ENCODE measurements at regions not wholly inside any gene's neighbourhood (a gene's known extent, or its start where the extent isn't known, plus 50 kb on each side); places are given as distances from the start of the nearest gene placed in this dataset.
"Not testable (repeated sequence)": the region's sequence is repeated elsewhere in the genome, so short reads cannot be mapped to it uniquely, and the experiment has no call there.

DNA sequence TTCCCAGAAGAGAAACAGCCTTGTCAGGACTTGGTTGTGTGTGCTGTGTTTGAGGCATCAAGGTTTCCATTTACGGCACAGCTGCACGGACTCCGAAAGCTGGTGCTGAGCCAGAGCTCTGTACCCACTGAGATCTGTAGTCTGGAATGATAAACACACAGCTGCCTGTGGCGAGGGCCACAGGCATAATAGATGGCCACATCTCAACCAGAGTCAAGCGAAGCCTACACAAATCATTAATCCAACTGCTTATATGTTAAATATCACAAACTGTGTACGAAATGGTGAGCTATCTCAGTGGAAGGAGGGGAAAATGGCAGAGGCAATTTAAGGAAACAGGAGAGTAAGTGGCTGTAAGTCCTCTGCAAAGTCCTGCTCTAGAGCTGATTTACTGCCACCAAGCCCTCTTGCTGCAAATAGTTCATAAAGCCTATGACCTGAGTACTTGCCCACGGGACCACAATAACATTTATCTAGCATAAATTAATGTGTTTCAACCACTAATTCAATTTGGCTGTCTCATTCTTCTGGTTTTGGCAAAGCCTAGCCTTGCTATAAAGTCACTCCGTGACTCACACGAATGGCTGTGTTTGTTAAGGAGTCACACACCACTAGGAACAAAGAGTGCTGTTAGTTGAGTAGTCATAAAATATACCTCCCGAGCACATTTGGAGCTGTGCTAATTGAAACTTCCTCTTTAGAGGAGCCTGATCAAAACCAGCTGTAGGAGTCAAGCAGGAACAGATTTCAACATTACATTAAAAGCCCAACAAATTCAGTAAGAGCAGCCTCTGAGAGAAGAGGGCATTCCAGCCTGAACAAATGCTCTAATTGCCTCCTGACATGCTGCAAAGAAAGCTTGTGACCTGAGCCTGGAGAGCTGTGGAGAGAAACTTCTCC, 738.6 kb upstream of the ZNF608 start:
- in situ Hi-C loops (cut with HindIII; ENCODE audit: low pct_unique_long_range_greater_than_20kb, low sequenced_read_pairs) = no loop called here
- peak; percentile 95 for DNase-seq (ENCODE audit: low read depth, low spot score)

DNA sequence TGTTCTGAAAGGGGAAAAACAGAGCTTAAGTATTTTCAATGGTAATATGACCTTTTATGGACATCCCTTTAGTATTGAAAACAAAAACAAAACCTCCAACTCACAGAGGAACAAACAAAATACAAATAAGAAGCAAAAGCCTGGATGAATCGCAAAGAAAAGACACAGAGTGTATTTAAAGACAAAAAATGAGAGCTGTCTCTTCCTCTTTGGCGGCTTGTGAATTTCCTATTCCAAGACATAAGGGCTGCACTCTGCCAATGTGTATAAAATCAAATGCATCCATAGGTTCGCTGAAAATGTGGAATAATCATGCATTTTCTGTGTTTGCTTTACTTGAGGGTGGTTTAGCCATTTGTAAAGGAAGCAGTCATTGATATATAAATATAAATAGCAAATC, 739.3 kb upstream of the ZNF608 start:
- no peak for DNase-seq (ENCODE audit: low read depth, low spot score)
- in situ Hi-C loops (cut with HindIII; ENCODE audit: low pct_unique_long_range_greater_than_20kb, low sequenced_read_pairs) = no loop called here

DNA sequence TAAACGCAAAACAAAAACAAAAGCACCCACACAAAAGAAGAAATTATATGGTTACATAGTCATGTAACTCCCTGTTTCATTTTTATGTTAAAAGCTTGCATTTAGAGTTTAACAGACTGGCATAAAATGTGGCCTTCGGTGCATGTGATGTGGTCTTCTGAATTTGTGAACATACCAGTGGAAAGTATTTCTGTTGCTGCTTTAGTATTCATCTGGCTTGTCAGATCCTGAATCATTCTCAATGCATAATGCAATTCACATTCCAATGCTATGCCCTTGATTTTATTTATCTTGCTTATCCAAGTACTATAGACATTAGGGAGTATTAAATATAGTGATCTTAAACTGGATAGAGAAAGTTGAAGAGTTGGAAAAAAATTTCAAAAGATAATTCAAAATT, 740.2 kb upstream of the ZNF608 start:
- DNase-seq (ENCODE audit: low read depth, low spot score) = peak; percentile 20
- in situ Hi-C loops (cut with HindIII; ENCODE audit: low pct_unique_long_range_greater_than_20kb, low sequenced_read_pairs) = no loop called here

DNA sequence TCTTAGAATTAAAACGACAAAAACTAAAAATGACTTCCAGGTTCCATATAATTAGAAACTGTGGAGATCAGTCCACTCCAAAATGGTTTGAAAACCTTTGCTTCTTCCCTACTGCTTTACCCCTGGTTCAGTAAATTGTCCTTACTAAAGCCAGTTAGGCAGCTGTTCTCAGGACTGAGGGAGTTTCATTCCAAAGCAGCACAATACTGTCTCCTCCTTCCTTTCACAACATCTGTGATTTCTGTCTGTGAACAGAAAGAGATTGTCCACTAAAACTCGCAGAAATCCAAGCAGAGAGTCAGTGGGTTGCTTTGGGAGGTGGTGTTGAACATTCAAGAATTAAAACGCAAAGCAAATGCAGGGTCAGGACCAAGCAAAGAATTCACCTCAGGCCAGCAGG, 740.8 kb upstream of the ZNF608 start:
- in situ Hi-C loops (cut with HindIII; ENCODE audit: low pct_unique_long_range_greater_than_20kb, low sequenced_read_pairs) = no loop called here
- DNase-seq (ENCODE audit: low read depth, low spot score) = no peak

DNA sequence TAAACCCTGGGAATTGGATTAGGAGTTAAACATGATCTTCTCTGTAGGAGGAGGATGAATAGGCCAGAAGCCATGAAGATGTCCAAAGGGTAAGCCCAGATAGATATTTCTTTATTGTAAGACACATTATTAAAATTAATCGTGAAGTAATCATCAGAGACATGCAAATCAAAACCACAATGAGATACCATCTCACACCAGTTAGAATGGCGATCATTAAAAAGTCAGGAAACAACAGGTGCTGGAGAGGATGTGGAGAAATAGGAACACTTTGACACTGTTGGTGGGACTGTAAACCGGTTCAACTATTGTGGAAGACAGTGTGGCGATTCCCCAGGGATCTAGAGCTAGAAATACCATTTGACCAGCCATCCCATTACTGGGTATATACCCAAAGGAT, 741.2 kb upstream of the ZNF608 start:
- in situ Hi-C loops (cut with HindIII; ENCODE audit: low pct_unique_long_range_greater_than_20kb, low sequenced_read_pairs); DNase-seq (ENCODE audit: low read depth, low spot score): not testable (repeated sequence)

DNA sequence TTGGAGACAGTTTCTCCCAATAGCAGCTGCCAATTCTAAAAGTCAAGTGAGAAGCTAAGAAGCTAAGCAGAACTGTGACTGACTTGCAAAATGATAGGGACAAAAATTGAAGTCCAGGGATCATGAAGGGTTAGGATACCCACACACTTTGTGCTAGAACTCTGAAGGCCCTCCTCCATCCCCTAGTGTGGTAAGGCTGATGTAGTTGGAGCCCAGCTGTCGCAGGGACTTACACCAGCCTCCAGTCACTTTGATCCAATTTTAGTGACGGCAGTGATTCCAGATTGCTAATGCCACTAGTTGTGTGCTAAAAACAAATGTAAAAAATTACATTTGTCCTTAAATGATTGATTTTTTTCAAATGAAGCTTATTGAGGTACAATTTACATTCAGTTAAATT, 742.7 kb upstream of the ZNF608 start:
- in situ Hi-C loops (cut with HindIII; ENCODE audit: low pct_unique_long_range_greater_than_20kb, low sequenced_read_pairs) = no loop called here
- DNase-seq (ENCODE audit: low read depth, low spot score) = no peak

DNA sequence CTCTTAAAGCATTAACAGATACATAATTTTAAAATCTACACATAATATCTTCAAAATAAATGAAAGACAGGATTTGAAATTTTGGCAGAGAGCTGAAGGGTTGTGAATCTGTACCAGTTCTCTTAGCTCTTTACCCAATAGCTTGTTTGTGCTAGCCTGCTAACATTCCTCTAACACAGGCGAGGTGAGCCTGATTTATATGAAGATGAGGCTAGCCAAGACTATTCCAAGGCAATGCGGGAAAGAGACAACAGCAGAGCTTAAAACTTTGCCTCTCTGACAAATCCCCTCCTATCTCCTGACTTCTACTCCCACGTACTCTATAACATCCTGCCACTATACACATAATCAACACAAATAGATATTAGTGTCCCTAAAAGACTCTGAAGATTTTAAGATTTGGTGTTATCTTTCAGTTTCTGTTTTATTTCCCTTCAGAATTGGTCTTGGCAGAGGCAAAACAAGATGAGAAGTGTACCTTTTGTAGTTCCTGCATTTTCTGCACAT, 745.6 kb upstream of the ZNF608 start:
- in situ Hi-C loops (cut with HindIII; ENCODE audit: low pct_unique_long_range_greater_than_20kb, low sequenced_read_pairs) = no loop called here
- no peak for DNase-seq (ENCODE audit: low read depth, low spot score)

DNA sequence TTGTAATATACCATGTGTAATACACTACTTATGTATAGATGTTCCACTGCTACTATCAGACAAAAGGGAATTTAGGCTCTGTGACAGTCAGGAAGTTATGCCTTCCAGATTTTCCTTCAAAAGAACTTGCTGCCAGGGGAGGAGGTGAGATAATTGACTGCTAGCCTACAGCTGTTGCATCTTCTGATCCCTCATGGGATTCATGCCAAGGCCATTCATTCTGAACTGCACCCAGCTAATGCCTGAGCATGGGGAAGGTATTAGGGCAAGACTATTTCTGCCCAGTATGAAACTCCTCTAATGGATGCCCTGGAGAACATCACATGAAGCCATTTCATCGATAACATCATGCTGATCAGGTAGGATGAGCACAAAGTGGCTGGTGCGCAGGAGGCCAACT, 746.5 kb upstream of the ZNF608 start:
- in situ Hi-C loops (cut with HindIII; ENCODE audit: low pct_unique_long_range_greater_than_20kb, low sequenced_read_pairs) = no loop called here
- DNase-seq (ENCODE audit: low read depth, low spot score) = no peak

DNA sequence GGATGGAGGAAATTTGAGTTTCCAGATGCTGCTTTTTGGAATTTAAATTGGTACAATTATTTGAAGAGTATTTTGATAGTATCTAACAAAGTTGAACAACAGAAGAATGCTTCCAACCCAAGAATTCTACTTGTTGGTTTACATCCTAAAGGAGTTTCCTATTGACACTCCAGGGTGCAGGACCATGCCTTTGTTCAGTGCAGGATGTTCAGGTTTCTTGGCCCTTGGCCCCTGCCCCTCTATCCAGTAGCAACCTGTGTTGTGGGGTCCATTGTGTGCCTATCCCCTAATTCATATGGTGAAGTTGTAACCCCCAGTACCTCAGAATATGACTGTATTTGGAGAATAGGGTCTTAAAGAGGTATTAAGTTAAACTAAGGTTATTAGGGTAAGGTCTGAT, 750.0 kb upstream of the ZNF608 start:
- no peak for DNase-seq (ENCODE audit: low read depth, low spot score)
- in situ Hi-C loops (cut with HindIII; ENCODE audit: low pct_unique_long_range_greater_than_20kb, low sequenced_read_pairs) = no loop called here

DNA sequence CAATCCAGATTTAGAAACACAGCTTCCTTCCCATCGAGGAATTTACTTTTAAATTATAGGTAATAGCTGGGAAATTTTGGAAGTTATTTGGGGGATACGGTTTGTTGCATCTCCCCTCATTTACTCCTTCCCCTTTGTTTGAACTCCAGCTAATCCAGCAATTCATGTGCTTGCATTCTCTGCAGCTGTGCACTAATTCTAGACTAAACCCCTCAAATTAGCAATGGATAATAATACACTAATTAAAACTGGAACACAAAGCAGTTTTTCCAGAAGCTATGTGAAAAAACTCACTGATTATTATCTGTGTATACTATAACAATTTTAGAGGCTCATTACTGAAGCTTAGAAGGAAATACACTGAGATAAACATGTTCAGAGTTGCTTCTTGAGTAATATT, 751.2 kb upstream of the ZNF608 start:
- DNase-seq (ENCODE audit: low read depth, low spot score) = no peak
- in situ Hi-C loops (cut with HindIII; ENCODE audit: low pct_unique_long_range_greater_than_20kb, low sequenced_read_pairs) = no loop called here

DNA sequence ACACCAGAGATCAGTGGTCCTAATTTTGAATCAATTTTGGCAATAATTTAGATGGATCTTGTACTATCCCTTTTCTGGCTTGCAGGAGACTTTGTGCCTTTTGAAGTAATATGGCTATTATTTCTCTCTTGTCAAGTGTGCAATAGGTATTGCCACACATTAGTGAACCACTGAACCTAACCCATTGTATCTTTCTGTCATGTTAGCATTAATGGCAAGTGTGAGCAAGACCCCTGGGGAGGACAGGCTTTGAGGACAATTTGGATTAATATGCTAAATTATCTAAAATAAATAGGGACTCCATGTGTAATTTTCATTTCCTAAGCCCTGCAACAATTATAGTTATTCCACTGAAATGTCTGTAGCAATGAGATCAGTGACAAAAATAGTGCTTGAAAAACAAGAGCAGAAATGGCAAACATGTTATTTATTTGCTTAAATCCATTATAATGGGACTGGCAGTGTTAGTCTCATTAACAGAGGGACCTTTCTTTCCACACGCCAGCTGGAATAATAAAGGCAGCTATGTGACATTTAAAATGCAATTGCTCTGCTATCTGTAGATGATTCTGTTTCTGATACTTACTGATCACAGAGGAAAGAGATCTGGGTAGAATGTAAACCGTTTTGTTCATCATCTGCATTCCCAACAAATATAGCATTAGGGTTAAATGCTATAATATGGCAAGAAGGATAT, 753.3 kb upstream of the ZNF608 start:
- in situ Hi-C loops (cut with HindIII; ENCODE audit: low pct_unique_long_range_greater_than_20kb, low sequenced_read_pairs) = no loop called here
- DNase-seq (ENCODE audit: low read depth, low spot score) = peak; percentile 29

DNA sequence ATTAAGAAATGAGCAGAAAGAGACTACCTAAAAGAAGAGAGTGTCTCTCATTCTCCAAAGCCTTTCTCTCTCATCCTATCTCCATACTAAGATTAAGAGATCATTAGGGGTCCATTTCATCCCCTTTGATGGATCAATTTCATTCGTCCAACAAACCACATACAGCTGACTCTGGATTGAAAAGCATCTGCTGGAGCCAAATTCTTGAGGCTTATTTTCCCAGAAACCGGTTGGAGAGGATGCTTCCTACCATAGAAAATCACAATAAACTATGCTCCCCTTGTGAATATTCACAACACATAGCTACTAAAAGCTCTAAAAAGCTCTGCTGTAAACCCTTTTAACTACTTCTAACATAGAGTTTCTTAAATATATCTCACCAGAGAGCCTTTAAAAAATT, 755.0 kb upstream of the ZNF608 start:
- in situ Hi-C loops (cut with HindIII; ENCODE audit: low pct_unique_long_range_greater_than_20kb, low sequenced_read_pairs) = no loop called here
- no peak for DNase-seq (ENCODE audit: low read depth, low spot score)

DNA sequence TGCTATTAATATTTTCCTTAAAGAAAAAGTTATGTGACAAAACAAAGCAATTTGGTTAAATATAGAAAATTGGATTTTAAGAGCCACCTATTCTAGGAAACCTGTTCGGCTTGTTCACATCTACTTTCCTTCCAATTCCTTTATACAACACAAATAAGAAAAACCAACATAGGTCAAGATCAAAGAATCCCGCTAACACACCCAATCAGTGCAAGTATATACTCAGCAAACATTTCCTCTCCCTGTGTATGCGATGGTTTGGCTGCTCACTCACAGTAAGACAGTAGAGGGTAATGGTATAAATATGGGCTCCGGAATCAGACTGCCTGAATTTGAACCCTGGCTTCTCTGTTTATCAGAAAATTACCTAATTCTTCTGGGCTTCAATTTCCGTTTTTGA, 757.5 kb upstream of the ZNF608 start:
- no peak for DNase-seq (ENCODE audit: low read depth, low spot score)
- in situ Hi-C loops (cut with HindIII; ENCODE audit: low pct_unique_long_range_greater_than_20kb, low sequenced_read_pairs) = no loop called here

DNA sequence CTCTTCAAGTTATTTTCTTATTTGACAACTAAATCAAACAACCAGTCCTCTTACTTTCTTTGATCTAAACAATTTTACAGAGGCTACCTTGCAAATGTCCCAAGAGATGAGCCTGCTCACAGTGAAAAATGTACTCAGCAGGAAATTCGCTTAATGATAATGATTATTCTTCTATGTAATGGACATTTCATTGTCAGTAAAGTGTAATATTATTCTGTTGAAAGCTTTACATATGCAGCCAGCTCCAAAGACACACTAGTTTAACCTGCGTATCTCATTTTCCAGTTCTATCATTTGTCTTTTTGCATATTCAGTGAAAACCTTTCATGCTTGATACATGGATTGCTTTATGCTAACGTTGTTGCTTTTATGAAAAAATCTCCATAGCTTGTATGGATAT, 758.7 kb upstream of the ZNF608 start:
- in situ Hi-C loops (cut with HindIII; ENCODE audit: low pct_unique_long_range_greater_than_20kb, low sequenced_read_pairs) = no loop called here
- DNase-seq (ENCODE audit: low read depth, low spot score) = no peak

DNA sequence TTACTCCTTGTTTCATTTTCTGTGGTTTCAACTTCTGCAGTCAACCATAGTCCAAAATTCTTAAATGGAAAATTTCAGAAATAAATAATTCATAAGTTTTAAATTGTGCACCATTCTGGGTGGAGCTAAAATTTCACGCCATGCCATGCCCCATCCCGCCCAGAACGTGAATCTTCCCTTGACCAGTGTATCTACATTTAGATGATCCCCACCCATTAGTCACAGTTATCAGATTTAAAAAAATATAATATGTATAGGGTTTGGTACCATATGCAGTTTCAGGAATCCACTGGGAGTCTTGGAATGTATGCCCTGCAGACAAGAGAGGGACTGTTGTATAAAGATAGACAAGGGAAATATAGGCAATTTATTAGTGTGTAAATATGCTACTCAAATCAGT, 759.7 kb upstream of the ZNF608 start:
- in situ Hi-C loops (cut with HindIII; ENCODE audit: low pct_unique_long_range_greater_than_20kb, low sequenced_read_pairs) = no loop called here

DNA sequence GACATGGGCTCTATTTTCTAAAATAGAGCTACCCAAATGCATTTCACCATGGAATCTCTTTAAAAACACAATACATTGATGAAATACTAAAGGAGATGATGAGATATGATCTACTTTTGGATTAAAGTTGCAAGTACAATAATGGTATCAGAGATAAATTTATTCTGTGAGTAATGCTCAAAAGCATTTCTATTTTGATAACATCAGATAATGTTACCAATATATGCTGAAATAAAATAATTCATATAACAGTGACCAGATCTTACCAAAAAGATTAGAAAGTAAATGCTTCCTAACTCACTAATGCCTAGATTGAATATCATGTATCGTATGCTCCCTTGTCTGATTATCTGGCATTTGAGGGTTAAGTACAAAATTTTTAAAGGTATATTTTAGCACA, 761.8 kb upstream of the ZNF608 start:
- in situ Hi-C loops (cut with HindIII; ENCODE audit: low pct_unique_long_range_greater_than_20kb, low sequenced_read_pairs) = no loop called here
- no peak for DNase-seq (ENCODE audit: low read depth, low spot score)

More for the DNA sequence above, 759.7 kb upstream of the ZNF608 start:
- no peak for DNase-seq (ENCODE audit: low read depth, low spot score)

DNA sequence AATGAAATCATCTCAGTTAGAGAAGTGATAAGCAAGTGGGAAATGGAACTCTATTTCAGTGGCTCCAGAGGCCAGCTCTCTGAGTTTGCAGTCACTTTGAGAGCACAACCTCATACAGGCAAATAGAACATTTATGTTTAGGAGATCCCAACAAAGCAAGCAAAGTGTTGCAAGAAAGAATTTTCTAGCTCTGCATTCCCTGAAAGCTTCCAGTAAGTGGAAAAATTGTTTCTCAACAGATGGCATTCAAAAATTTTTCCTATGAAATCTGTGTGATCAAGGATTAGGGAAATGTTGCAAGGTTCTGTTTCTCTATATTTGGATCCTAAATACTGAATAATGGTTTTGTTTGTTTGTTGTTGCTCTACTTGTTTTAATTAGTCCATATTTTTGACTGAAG, 764.2 kb upstream of the ZNF608 start:
- no peak for DNase-seq (ENCODE audit: low read depth, low spot score)
- in situ Hi-C loops (cut with HindIII; ENCODE audit: low pct_unique_long_range_greater_than_20kb, low sequenced_read_pairs) = no loop called here

DNA sequence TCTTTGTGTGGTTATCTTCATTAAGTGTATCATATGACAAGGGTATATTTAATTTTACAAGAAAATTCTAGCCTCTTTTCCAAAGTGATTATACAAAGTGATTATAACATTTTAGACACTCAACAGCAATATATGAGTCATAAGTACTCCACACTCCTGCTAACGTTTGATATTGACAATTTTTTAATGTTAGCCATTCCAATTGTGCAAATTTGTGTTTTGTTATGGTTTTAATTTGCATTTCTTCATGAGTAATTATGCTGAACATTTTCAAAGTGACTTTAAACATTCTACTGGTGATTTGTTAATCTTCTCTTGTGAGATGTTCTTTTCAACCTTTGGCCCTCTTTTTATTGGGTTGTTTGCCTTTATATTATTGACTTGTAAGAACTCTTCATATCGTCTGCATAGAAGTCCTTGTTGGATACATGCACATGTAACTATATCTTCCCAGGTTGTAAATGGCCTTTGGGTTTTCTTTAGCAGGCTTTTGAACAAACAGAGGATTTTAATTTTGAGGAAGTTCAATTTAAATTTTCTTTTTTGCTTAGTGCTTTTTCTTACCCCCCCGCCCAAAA, 771.6 kb upstream of the ZNF608 start:
- in situ Hi-C loops (cut with HindIII; ENCODE audit: low pct_unique_long_range_greater_than_20kb, low sequenced_read_pairs) = no loop called here
- no peak for DNase-seq (ENCODE audit: low read depth, low spot score)

DNA sequence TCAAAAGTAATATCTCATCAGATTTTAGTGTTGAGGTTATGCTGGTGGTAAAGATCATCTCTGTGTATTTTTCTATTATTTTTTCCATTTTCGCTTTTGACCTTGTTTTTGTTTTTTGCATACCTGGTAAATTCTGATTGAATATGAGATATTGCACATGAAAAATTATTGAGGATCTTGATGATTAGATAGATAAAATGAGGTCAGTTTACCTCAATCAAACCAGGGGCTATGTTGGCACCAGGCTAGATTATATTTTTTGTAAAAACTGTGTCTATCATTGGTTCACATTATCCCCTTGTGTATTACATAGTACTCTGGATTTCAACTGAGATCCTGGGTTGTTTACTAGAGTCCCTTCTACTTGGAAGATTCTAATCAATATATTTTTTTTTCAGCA, 774.9 kb upstream of the ZNF608 start:
- in situ Hi-C loops (cut with HindIII; ENCODE audit: low pct_unique_long_range_greater_than_20kb, low sequenced_read_pairs) = no loop called here
- no peak for DNase-seq (ENCODE audit: low read depth, low spot score)
